H1 (cell line): ENCODE measurements at regions not wholly inside any gene's neighbourhood (a gene's known extent, or its start where the extent isn't known, plus 50 kb on each side); places are given as distances from the start of the nearest gene placed in this dataset.

ENCODE experiments used
- ATF3 ChIP-seq: IDR thresholded peaks from 2 replicates; pipeline ENCODE4 v1.6.1; 2011; ENCODE audit warnings: low read depth, mild to moderate bottlenecking, low read length; ENCODE audit not compliant: insufficient read depth
- BCL11A ChIP-seq, 2 experiments: IDR thresholded peaks; one replicate each; pipeline ENCODE4 v1.6.1; 2011; ENCODE audit warnings: low read depth in 2 of 2, low read length in 2 of 2, mild to moderate bottlenecking in 2 of 2
- CBX8 ChIP-seq: fragments of 300-800, 300-1000 bp; sonication (generic); IDR thresholded peaks from 2 replicates; pipeline ENCODE4 v1.7.1; 2016; ENCODE audit warnings: low read depth, low read length, borderline replicate concordance
- CHD1 ChIP-seq: IDR thresholded peaks from 2 replicates; pipeline ENCODE4 v1.6.1; 2012; ENCODE audit warnings: low read depth, low read length, improper control_type of control experiment
- CHD7 ChIP-seq: fragments of 300-600 bp; sonication (generic); IDR thresholded peaks from 2 replicates; pipeline ENCODE4 v1.7.1; 2012; ENCODE audit warnings: low read length, moderate library complexity, mild to moderate bottlenecking, inconsistent platforms; ENCODE audit not compliant: insufficient replicate concordance

GRCh38 chr3:110752307-110752706 lies 319.3 kb upstream of the NECTIN3 start (continued):
- TF ChIP-seq CHD7 = no peak
- no peak for TF ChIP-seq CHD1
- TF ChIP-seq BCL11A (IDR thresholded peaks at IDR 0.05; ENCODE audit: low read depth in 2 of 2, low read length in 2 of 2) = no peak
- TF ChIP-seq ATF3 = no peak
- TF ChIP-seq CBX8 = no peak
